NCI-H69 (cell line): ENCODE measurements at regions not wholly inside any gene's neighbourhood (a gene's known extent, or its start where the extent isn't known, plus 50 kb on each side); places are given as distances from the start of the nearest gene placed in this dataset.
A peak's percentile ranks its signal among the peaks of the same experiment; 100 is the strongest.
"Not testable (repeated sequence)": the region's sequence is repeated elsewhere in the genome, so short reads cannot be mapped to it uniquely, and the experiment has no call there.

Source experiments
- DNase-seq: peaks from one replicate; lab custom pipeline; 2025; lab: John Stamatoyannopoulos, UW

DNA sequence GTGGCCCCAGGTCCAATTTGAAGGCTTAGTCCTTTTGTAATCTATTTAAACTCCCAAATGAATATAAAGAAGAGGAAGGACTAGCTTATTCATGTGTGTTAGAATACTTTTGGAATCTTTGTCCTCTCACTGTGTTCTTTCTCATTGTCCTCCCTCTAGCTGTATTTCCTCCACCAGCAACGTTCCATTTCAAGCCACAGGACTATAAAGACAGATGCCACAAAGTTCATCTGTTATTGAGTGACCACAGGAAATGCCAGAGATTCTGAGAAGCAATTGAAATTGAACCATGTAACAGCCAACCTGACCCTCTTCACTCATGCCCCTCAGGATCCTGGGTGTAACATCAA, 336.6 kb upstream of the API5 start:
- no peak for DNase-seq

DNA sequence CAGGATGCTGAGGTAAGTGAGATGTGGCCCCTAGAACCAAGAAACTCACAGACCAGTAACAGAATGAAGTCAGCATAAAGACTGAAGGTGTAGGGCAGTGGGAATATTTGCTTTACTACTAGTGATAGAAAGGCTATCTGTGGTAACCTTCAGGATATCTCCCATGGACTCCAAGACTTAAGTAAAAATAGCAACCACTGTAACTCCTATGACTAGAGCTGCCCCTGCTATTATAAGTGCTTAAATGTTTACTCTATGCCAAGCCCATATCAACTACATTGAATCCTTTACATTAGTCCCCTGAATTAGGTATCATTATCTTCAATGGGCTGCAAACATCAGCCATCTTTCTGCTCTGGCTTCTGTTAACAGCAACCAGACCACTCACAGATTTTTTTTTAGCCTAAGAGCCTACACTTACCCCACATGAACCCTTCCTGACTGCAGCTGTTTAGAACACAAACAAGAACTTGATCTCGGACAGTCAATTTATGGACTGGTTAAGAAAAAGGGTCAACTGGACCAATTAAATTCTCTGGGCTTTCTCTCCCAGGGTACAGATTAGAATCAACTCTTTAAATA, 335.1 kb upstream of the API5 start:
- peak; percentile 56 for DNase-seq

DNA sequence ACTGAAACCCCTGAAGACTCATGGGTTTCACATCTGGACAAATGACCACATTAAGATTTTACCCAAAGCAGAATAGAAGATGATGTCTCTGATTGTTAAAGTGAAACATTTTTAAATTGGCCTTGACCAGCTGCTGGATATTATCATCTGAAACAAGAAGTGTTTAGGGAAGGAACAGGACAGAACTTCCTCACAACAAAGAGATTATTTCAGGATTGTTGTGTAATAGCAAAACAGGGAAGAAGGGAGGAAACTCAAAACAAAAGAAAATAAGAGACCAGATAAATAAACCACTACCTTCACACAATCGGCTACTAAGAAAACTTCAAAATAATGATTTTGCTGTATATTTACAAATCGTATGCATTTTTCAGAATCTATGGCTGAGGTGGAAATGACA, 319.2 kb upstream of the API5 start:
- no peak for DNase-seq

DNA sequence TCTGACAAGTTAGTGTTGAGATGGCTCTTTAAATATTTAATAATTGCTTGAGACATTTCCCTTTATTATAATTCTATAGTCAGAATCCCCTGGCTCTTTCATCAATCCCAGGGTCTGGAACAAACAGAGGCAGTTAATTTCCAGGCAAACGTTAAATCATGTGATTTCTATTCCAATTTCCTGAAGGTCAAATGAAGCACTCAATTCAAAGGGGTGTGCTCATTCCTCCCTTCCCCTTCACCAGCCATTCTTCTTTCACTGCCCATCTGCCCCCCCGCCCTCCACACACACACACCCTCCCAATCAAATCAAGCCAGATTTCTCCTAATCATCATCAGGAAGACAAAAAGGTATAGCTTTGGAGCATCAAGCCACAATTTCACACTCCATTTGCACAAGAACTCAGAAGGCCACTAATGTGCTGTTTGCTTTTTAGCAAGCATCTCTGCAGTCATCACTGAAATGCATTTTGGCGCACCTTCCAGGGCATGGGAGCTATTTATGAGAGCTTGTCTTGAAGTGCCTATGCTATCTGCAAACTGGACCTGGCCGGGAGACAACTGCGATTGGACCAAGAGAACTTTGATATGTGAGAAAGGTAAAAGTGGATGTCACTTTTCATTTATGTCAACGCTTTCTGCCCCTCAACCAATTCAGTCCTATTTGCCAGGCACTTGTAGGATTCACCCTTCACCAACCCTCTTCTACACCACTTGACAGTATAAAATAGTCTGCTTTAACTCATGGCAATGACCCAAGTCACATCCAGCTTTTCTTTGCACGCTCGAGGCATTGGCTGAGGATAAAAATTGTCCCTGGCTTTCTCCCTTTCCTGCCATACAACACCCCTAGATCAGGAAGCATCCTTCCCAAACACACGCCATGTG, 315.1 kb upstream of the API5 start:
- peak; percentile 72 for DNase-seq

DNA sequence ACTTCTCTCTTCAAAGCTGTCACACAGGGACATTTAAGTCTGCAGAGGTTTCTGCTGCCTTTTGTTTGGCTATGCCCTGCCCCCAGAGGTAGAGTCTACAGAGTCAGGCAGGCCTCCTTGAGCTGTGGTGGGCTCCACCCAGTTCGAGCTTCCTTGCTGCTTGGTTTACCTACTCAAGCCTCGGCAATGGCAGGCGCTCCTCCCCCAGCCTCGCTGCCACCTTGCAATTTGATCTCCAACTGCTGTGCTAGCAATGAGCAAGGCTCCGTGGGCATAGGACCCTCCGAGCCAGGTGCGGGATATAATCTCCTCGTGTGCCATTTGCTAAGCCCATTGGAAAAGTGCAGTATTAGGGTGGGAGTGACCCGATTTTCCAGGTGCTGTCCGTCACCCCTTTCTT, 306.9 kb upstream of the API5 start:
- not testable (repeated sequence) for DNase-seq

DNA sequence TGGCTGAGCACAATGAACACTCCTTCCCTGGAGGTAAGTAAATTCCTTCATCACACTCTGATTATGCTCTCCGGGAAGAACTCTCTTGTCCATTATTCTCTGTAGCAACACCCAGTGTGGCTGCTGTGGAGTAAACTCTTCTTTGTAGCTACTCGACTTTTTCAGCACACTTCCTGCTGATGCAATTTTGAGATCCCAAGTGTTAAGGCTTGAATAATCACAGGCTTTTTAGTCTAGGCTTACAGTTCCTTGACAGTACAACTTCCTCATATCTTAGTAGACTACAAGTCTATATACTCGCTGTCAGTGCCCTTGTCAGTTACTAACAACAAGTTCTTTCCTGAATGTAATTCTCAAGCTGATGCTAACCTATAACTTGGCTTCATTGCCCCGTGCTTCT, 301.8 kb upstream of the API5 start:
- no peak for DNase-seq

DNA sequence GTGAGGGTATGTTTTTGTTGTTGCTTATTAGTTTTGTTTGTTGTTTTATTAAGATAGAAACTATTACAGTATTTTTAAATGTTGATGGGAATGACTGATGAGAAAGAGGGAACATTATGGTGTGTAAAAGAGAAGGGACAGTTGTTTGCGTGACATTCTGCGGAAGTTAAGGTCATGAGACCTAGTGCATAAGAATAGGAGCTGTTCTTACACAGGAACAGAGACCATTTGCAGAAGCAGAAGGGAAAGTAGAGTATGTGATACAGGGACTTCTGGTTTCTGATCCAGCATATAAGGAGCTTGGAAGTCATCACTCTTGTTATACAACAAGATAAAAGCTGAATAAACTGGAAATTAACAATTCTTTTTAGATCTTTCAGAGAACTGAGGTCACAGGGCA, 299.2 kb upstream of the API5 start:
- no peak for DNase-seq

DNA sequence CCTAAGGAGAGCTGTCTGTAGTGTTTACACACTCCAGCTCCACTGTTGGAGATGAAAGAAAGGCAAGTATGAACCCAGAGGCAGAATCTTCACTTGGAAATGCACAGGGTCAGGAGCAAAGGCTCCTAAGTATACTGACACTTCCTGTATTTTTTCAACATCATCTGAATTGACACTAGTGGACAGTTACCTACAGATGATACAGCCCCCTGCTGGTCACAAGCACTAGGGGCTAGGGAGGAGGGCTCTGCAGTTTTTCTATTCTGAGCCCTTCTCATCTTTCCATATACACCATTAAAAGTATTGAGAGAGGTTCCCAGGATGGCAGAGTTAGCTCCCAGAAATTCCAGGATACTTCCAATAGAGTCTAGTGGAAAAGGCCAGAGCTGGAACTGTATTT, 290.3 kb upstream of the API5 start:
- DNase-seq = peak; percentile 49

DNA sequence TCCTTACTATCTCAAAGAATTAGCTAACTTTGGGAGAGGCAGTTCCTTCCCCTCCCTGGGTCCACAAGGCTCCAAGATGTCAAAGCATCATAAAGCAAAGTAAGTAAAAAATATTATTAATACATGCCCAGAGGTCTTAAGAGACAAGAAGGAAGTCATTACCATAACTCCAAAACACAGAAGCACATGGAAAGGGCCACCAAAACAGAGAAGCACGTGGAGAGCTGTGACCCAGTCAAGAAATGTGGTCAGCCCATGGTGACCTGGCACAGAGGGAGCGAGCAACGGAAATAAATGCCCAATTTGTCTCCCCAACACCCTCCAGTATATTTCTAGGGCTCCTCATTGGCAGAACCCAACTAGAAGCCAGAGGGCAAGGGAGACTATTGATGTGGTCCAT, 277.5 kb upstream of the API5 start:
- DNase-seq = no peak

DNA sequence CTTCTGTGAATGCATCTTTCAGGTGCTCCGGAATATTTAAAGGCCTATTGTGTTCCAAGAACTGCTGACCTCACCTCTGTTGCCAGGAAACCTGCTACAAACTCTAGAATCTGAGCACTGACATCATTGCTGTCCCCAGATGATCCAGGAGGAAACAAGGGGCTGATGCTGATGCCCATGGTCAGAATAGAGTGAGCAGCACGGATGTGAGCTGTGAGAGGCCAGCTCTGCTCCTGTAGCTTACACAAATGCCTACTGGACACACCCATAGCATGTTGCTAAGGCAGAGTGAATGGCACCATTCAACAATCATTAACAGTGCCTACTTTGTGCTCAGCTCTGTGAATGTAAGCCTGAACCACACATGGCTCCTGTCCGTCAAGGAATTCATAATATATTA, 276.7 kb upstream of the API5 start:
- peak; percentile 55 for DNase-seq

DNA sequence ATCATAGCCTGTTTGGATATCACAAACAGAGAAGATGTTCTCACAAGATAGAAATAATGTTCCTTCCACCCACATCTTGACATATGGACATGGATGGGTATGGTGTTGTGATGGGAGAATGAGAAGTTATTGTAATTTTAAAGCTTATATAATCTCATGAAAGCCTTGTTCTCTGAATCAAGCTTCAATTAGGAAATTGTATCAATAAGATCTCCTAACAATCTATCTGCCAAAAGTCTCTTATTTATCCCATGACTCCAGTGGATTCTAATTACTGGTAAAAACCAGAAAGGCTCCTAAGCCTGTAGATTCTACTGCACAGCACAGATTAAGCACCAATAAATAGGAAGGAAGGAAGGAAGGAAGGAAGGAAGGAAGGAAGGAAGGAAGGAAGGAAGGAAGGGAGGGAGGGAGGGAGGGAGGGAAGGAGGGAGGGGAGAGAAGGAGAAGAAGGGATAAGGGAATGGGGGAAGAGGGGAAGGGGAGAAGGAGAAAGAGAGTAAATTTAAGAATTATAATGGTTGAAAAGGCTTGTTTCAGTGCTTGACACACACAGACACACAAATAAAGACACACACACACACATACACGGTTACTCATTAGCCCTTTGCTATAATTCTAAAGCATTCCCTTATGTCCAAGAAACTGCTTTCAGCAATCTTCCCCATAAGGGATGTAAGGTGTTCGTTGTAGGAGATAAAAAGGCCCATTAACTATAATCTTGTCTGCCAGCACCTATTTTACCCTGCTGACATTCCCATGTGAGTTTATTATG, 258.0 kb upstream of the API5 start:
- DNase-seq = no peak

DNA sequence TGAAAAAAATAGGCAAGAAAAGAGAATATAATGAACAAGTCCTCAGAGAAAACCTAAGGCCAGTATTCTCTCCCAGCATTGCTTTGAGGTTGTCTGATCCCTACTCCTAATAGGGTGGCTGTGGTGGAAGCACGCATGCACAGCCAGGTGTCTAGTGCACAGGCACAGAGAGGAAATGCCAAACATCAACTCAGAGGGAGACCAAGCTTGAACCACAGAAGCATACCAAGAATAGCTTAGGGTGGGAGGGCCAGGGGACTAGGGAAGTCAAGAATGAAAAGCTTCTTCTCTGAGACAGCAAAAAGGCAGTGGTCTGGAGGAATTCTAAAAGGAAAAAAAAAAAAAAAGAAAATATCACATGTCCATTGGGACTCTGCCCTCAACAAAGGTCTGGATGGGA, 244.1 kb upstream of the API5 start:
- DNase-seq = no peak

DNA sequence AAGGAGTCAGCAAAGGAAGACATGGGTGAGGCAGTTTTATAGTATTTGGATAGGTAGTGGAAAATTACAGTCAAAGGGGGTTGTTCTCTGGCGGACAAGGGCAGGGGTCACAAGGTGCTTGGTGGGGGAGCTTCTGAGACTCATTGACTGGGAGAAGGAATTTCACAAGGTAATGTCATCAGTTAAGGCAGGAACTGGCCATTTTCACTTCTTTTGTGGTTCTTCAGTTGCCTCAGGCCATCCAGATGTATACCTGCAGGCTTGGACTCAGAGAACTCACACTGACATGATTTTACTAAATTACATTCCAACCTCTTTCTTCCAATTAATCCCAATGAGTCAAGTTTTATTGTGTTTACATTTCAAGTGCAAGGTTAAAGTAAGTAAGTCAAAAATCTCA, 240.5 kb upstream of the API5 start:
- peak; percentile 73 for DNase-seq

DNA sequence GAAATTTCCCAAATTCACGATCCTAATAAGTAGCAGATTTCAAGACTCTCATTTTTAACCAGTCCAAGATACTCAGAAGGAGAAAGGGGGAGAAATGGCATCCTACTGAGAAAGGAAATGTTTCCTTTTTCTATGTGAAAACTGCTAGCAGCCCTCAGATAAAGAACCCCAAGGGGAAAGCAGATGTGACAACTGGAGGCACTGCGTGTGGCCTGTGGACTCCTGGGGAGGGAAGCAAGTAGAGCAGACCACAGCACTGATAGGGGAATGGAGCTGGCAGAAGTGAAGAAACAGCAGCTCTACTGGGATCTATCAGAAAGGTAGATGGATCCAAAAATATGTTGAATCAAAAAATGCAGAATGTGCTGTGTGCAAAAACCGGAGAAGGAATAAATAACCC, 239.7 kb upstream of the API5 start:
- DNase-seq = peak; percentile 76

DNA sequence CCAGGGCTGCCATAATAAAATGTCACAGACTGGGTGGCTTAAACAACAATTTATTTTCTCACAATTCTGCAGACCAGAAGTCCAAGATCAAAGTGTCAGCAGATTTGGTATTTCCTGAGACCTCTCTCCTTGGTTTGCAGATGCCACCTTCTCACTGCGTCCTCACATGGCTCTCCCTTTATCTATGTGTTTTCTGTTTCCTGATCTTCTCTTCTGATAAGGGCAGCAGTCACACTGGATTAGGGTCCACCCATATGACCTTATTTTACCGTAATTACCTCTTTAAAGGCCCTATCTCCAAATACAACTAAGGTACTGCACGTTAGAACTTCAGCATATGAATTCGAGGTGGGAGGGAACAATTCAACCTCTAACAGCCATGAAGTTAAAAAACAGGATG, 238.9 kb upstream of the API5 start:
- no peak for DNase-seq

DNA sequence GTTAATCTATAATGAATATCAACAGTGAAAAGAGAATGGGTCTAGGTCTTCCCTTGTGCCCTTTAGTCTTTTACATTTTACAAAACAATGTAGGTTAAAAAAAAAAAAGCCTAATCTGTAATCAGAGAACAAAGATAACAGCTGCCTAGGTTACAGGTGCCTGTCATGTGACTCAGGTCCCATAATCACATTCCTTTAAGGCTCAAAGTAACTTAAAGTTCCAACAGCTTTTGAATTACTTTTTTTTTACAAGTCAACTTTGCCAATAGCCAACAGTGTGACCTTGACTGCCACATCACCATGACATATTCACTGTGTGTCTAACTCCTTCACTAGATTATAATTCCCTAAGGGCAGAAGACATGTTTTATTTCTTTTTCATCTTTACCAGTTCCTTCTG, 237.0 kb upstream of the API5 start:
- DNase-seq = no peak

DNA sequence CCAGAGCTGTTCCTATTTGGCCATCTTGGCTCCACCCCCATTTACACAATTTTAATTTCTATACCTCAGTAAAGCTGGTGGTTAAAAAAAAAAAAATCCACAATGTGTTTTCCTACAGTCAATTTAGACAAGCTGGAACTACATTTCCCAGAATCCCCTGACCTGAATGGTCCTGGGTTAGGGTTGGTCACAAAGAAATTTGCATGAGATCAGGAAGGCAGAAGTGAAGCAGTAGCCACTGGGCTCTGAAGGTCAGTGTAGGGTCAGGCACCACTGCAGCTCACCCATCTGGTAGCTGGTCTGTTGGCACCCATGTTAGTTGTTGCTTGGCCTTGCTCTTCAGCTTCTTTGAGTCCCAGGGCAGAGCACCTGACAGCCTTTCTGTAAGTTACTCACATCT, 210.7 kb upstream of the API5 start:
- no peak for DNase-seq

DNA sequence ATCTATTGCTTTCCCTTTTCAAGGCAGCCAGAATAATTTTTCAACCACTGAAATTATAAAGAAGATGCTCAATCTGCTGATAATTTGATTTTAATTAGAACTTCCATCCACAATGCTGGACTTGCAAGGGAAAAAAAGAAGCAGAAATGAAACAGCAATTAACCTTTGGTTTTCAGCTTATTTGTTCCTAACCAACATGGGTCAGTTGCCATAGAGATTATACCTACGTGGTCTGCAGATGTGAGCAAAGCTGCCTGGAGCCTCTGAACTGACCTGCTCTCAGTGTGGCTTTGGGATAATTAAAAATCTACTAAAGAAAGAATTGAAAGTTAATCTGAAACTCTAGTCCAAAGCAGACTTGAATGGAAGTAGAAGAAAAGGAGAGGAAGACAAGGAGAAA, 195.7 kb upstream of the API5 start:
- DNase-seq = peak; percentile 41

DNA sequence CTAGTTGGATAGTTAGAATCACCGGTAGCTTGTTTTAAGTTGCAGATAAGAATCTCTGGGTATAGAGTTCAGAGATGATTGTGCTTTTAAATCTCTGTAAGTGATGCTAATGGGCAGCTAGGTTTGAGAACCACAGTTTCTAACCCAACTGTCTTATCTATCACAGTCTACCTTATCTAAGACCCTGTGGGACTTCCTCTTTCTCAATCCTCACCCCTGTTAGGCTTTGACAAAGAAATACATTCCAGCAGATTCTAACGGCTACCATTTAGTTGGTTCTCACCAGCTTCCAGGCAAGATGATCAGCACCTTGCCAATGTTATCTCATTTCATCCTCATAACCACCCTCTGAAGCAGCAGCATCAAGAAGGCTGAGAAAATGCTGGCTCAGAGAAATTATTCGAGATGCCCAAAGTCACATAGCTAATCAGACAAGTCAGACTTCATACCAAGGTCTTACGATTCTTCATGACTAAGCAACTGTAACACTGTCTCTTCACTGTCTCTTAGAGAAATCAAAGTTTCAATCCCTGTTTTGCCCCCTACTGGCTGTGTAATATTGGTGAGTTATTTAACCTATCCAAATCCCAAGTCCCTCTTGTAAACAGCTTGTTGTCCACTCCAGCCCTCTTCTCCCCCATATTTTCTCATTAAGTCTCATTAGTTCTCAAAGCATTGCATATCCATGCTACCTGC, 192.4 kb upstream of the API5 start:
- DNase-seq = no peak

DNA sequence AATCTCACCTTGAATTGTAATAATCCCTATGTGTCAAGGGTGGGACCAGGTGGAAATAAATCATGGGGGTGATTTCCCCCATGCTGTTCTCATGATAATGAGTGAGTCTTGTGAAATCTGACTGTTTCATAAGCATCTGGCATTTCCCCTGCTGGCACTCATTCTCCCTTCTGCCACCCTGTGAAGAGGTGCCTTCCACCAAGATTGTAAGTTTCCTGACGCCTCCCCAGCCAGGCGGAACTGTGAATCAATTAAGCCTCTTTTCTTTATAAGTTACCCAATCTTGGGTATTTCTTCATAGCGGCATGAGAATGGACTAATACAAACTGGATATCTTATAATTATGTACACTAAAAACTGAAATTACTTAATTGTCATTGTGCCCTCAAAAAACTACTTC, 189.2 kb upstream of the API5 start:
- DNase-seq = peak; percentile 15

DNA sequence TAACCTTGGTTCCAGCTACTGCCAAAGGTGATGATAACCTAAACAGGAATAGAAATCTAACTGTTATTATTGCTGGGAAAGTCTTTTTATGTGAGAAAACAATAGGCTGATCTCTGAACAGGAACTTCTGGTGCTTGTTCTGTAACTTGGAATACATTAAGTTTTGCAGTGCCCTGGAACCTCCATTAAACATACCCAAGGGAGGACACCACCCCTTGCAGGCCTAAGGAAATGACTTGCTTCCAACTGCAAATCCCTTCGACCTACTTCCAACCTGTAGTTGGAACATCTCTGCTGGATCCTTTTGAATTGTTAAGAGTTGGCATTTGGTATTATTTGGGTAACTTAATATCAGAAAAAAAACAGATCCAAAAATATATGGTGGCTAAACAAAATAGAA, 188.4 kb upstream of the API5 start:
- DNase-seq = no peak

DNA sequence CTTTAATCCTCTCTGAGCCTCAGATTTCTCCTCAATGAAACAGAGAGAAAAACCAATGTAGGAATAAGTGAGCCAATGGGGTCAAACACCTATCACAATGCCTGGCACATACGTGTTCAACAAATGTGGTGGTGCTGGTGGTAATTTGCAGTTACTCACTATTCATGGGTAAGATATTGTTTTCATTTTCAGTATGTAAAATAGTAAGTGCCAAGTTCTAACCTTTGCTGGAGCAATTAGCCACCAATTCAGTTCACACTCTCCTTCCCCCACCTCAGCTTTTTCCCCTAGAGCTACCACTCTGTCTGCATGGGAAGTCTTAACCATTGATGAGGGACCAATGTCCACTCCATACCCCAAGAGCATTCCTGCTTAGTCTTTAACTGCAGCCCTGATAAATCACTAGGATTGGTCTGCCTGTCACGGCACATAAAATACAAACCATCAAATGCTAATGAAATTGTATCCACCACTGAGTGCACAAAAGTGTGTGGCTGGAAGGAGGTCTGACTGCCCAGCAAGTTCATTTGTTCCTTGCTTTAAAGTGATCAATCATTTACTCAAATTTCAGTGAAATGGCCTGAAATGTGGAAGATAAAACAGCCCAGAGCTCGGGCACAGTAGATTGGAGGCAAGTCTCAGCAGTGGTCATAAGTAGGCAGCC, 187.4 kb upstream of the API5 start:
- peak; percentile 26 for DNase-seq
